Tibial nerve (tissue), 4 donors: ENCODE measurements at regions not wholly inside any gene's neighbourhood (a gene's known extent, or its start where the extent isn't known, plus 50 kb on each side); places are given as distances from the start of the nearest gene placed in this dataset.
"Not testable (repeated sequence)": the region's sequence is repeated elsewhere in the genome, so short reads cannot be mapped to it uniquely, and the experiment has no call there.

Experiments used
- DNase-seq, 2 donors: peaks; one replicate each; pipeline ENCODE4 v3.0.0-alpha.2; 2019; ENCODE audit warnings: low spot score in 2 of 2
- H3K27ac ChIP-seq, 4 donors: fragments of 200-600 bp; sonication (generic) in 3 of 4; one replicate each; pipeline ENCODE4 v1.5.1; 2017 to 2019; ENCODE audit warnings: mild to moderate bottlenecking in 1 of 4
- H3K27me3 ChIP-seq, 2 donors: fragments of 200-600 bp; sonication (generic) in 1 of 2; one replicate each; pipeline versions ENCODE4 v1.5.1 to v1.6.0; 2017 to 2019
- H3K36me3 ChIP-seq, 3 donors: fragments of 200-600 bp; sonication (generic); one replicate each; pipeline ENCODE4 v1.5.1; 2018 to 2019
- H3K4me1 ChIP-seq, 4 donors: fragments of 200-600 bp; sonication (generic) in 3 of 4; one replicate each; pipeline ENCODE4 v1.5.1; 2017 to 2019
- H3K4me3 ChIP-seq, 4 donors: fragments of 200-600 bp; sonication (generic) in 3 of 4; one replicate each; pipeline ENCODE4 v1.5.1; 2017 to 2019; ENCODE audit warnings: mild to moderate bottlenecking in 1 of 4, moderate library complexity in 1 of 4
- H3K9me3 ChIP-seq, 4 donors: fragments of 200-600 bp; sonication (generic) in 3 of 4; one replicate each; pipeline ENCODE4 v1.5.1; 2017 to 2019
- EP300 ChIP-seq, 2 donors: sonication (generic); formaldehyde crosslinking; IDR thresholded peaks; one replicate each; pipeline ENCODE4 v1.6.1; 2017; ENCODE audit warnings: antibody characterized with exemption in 2 of 2, mild to moderate bottlenecking in 1 of 2
- POLR2A ChIP-seq, 2 donors: fragments of 450-650 bp; IDR thresholded peaks; one replicate each; pipeline ENCODE4 v1.6.1; 2017; ENCODE audit warnings: antibody characterized with exemption in 2 of 2, mild to moderate bottlenecking in 2 of 2, moderate library complexity in 2 of 2
- WGBS, 2 donors: methylation state at CpG; one replicate each; pipeline ENCODE4 v1.1.5; 2018; 5-methylcytosine and 5-hydroxymethylcytosine counted together
- TF ChIP-seq, protein P1 (sequence below), 5 experiments: fragments of 200-600 bp in 3 of 5; fragments of 450-650 bp in 2 of 5; sonication (generic) in 3 of 5; IDR thresholded peaks; one replicate each; pipeline ENCODE4 v1.5.1; 2016 to 2019; ENCODE audit warnings: antibody characterized with exemption in 5 of 5, mild to moderate bottlenecking in 3 of 5, moderate library complexity in 2 of 5

DNA sequence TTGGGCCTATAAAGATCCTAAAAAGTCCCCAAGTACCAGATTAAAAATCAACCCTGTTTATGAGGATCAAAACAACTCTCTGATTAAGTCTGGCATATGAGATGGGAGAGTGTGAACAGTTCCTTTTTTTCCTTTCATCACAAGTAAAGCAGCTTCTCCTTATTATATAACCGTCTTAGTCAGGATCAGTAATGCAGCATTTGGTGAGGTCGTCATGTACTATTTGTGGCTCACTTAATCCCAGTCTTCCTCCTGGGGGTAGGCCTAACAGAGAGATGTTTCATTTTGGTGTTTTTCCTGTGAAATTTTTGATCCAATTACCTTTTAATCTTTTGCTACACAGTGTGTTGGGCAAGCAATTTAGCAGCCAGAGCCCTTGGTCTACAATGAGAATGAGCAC lies 333.1 kb upstream of the KCNMB2 start:
- no peak for DNase-seq
- Histone ChIP-seq H3K27me3 (no peaks in the 10 kb centered on the region), H3K9me3 (no peaks in the 10 kb centered on the region), H3K27ac (peak overlapping the region in 1 of 4 donors; percentile 1), H3K4me3 (no peak overlapping the region), H3K36me3 (no peaks in the 10 kb centered on the region), H3K4me1 (peaks cover 0 to 23% (median 4%) of the 10 kb centered on the region in 4 donors)
- WGBS, 2 donors: 23 to 33% methylated on average over 2 of the region's 2 CpGs
- TF ChIP-seq EP300 (IDR thresholded peaks at IDR 0.05) (no peak), POLR2A (IDR thresholded peaks at IDR 0.05) (no peak)
- TF ChIP-seq, protein P1, sequence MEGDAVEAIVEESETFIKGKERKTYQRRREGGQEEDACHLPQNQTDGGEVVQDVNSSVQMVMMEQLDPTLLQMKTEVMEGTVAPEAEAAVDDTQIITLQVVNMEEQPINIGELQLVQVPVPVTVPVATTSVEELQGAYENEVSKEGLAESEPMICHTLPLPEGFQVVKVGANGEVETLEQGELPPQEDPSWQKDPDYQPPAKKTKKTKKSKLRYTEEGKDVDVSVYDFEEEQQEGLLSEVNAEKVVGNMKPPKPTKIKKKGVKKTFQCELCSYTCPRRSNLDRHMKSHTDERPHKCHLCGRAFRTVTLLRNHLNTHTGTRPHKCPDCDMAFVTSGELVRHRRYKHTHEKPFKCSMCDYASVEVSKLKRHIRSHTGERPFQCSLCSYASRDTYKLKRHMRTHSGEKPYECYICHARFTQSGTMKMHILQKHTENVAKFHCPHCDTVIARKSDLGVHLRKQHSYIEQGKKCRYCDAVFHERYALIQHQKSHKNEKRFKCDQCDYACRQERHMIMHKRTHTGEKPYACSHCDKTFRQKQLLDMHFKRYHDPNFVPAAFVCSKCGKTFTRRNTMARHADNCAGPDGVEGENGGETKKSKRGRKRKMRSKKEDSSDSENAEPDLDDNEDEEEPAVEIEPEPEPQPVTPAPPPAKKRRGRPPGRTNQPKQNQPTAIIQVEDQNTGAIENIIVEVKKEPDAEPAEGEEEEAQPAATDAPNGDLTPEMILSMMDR (IDR thresholded peaks at IDR 0.05): no peak

DNA sequence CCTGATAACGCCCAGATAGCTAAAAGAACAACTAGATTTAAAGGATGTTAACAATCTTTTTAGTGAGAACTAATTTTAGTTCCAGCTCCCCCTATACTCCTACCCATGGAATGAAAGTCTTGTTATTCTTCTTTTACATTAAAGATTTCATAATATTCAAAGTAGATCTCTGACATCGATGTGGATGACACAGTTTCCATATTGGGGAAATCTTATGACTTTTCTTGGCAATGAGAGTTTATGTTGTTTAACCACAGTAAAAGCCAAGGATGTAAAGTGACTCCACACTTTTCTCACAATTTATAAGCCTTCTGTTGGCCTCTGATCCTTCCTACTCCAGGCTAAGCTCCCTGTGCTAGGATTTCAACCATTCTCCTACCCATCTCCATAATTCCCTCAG lies 332.6 kb upstream of the KCNMB2 start:
- no peaks in the 10 kb centered on the region for H3K36me3 ChIP-seq
- no peaks in the 10 kb centered on the region for H3K27me3 ChIP-seq
- WGBS, 2 donors: 72 to 77% methylated on average over 2 of the region's 2 CpGs
- peak overlapping the region in 1 of 4 donors; percentile 1 for H3K27ac ChIP-seq
- no peak overlapping the region for H3K4me3 ChIP-seq
- peaks cover 0 to 23% (median 4%) of the 10 kb centered on the region in 4 donors for H3K4me1 ChIP-seq
- TF ChIP-seq EP300 (IDR thresholded peaks at IDR 0.05) (no peak), POLR2A (IDR thresholded peaks at IDR 0.05) (no peak)
- TF ChIP-seq, protein P1 (IDR thresholded peaks at IDR 0.05): no peak
- DNase-seq: no peak
- H3K9me3 ChIP-seq: no peaks in the 10 kb centered on the region

DNA sequence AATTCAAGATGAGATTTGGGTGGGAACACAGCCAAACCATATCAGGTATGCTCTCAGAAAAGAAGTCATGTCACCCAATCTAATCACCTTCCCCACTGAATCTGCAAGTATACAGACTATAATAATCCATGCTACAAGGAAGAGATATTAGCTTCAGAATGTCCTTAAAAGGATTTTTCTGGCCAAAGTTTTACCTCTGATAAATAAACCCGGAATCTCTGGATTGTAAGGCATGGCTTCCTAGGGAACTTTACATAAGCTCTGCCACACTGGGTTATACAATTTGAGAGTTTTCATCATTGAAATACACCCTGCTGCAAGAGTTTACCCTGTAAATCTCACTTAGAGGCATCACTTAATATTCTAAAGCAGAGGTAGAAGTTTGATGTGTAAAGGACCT lies 330.5 kb upstream of the KCNMB2 start:
- Histone ChIP-seq H3K4me3 (no peak overlapping the region), H3K4me1 (peaks cover 0 to 23% (median 4%) of the 10 kb centered on the region in 4 donors), H3K27me3 (no peaks in the 10 kb centered on the region), H3K36me3 (no peaks in the 10 kb centered on the region), H3K27ac (no peak overlapping the region), H3K9me3 (no peaks in the 10 kb centered on the region)
- DNase-seq: no peak
- TF ChIP-seq, protein P1 (IDR thresholded peaks at IDR 0.05): no peak
- no peak for TF ChIP-seq EP300 (IDR thresholded peaks at IDR 0.05)
- no peak for TF ChIP-seq POLR2A (IDR thresholded peaks at IDR 0.05)
- WGBS, 2 donors: 69 to 83% methylated on average over 1 of the region's 1 CpG

DNA sequence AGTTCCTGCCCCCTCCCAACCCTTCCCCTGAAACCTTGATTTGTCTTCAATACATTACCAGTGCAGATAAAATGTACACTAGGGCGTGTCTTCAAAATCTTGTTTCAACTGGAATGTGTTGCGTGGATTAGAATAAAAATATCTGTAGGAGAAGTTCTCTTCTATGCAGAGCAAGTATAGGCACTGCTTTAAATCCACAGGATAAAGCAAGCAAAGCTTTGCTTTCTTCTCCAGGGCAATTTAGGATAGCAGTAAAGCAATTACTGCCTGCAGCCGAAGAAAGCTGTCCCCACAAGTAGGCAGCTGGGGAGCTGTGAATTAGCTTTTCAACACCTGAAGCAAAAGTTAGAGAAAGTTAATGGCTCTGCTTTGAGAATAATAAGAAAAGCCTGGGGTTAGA lies 329.7 kb upstream of the KCNMB2 start:
- H3K36me3 ChIP-seq: no peaks in the 10 kb centered on the region
- H3K27ac ChIP-seq: no peak overlapping the region
- no peak for DNase-seq
- no peaks in the 10 kb centered on the region for H3K27me3 ChIP-seq
- TF ChIP-seq, protein P1 (IDR thresholded peaks at IDR 0.05): no peak
- TF ChIP-seq POLR2A (IDR thresholded peaks at IDR 0.05) (no peak), EP300 (IDR thresholded peaks at IDR 0.05) (no peak)
- H3K4me3 ChIP-seq: no peak overlapping the region
- H3K4me1 ChIP-seq: peaks cover 0 to 20% (median 4%) of the 10 kb centered on the region in 4 donors
- H3K9me3 ChIP-seq: no peaks in the 10 kb centered on the region
- WGBS, 2 donors: 86 to 88% methylated on average over 3 of the region's 3 CpGs

DNA sequence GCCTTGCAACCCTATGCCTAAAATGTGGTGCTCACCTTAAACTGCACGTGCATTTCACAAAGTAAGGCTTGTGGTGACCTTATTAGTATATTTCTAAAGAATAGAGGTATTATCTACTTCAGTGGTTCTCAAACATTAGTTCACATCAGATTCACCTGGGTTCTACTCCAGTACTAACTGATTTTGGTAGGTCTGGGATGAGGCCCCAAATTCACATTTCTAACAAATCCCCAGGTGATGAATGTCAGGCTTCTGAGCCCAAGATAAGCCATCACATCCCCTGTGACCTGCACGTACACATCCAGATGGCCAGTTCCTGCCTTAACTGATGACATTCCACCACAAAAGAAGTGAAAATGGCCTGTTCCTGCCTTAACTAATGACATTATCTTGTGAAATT lies 329.1 kb upstream of the KCNMB2 start:
- H3K9me3 ChIP-seq, DNase-seq, H3K27me3 ChIP-seq, H3K4me3 ChIP-seq, H3K36me3 ChIP-seq, H3K27ac ChIP-seq: not testable (repeated sequence)
- 72 to 94% methylated on average over 2 of the region's 2 CpGs for WGBS, 2 donors
- H3K4me1 ChIP-seq: peaks cover 0 to 14% (median 3%) of the 10 kb centered on the region in 4 donors

DNA sequence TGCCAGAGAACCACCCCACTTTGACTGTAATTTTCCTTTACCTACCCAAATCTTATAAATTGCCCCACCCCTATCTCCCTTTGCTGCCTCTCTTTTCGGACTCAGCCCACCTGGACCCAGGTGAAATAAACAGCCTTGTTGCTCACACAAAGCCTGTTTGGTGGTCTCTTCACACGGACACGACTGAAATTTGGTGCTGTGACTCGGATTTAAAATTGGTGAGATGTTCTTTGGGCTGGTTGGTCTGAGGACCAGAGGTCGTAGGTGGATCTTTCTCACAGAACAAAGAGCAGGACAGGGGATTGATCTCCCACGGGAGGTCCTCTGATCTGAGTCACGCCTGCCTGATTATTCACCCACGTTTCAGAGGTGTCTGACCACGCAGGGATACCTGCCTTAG lies 328.6 kb upstream of the KCNMB2 start:
- DNase-seq, H3K9me3 ChIP-seq, H3K27me3 ChIP-seq, H3K27ac ChIP-seq, H3K4me3 ChIP-seq, H3K36me3 ChIP-seq: not testable (repeated sequence)
- 81 to 84% methylated on average over 9 of the region's 9 CpGs for WGBS, 2 donors
- peaks cover 0 to 11% (median under 1%) of the 10 kb centered on the region in 4 donors for H3K4me1 ChIP-seq

DNA sequence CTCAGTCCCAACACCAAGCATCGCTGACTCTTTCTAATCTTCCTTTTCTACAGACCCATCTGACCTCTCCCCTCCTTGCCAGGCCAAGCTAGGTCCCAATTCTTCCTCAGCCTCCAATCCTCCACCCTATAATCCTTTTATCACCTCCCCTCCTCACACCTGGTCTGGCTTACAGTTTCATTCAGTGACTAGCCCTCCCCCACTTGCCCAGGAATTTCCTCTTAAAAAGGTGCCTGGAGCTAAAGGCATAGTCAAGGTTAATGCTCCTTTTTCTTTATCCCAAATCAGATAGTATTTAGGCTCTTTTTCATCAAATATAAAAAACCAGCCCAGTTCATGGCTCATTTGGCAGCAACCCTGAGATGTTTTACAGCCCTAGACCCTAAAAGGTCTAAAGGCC lies 327.1 kb upstream of the KCNMB2 start:
- H3K4me1 ChIP-seq: not testable (repeated sequence)

DNA sequence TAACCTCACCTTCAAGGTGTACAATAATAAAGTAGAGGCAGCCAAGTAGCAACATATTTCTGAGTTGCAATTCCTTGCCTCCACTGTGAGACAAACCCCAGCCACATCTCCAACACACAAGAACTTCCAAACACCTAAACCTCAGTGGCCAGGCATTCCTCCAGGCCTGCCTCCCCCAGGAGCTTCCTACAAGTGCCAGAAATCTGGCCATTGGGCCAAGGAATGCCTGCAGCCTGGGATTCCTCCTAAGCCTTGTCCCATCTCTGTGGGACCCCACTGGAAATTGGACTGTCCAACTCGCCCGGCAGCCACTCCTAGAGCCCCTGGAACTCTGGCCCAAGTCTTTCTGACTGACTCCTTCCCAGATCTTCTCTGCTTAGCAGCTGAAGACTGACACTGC lies 326.6 kb upstream of the KCNMB2 start:
- WGBS, 2 donors: 93 to 100% methylated on average over 2 of the region's 2 CpGs
- H3K27ac ChIP-seq, H3K9me3 ChIP-seq, H3K36me3 ChIP-seq, H3K27me3 ChIP-seq, H3K4me3 ChIP-seq, DNase-seq, H3K4me1 ChIP-seq: not testable (repeated sequence)

More for the DNA sequence above, 327.1 kb upstream of the KCNMB2 start:
- not testable (repeated sequence) for H3K27me3 ChIP-seq, H3K36me3 ChIP-seq, H3K27ac ChIP-seq, H3K9me3 ChIP-seq, DNase-seq, H3K4me3 ChIP-seq
- WGBS, 2 donors: 96 to 100% methylated on average over 1 of the region's 1 CpG

DNA sequence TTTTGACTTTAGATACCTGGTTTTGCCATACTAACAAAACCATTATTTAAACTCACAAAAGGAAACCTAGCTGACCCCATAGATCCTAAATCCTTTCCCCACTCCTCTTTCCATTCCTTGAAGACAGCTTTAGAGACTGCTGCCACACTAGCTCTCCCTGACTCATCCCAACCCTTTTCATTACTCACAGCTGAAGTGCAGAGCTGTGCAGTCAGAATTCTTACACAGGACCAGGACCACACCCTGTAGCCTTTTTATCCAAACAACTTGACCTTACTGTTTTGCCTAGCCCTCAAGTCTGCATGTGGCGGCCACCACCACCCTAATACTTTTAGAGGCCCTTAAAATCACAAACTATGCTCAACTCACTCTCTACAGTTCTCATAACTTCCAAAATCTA lies 325.1 kb upstream of the KCNMB2 start:
- not testable (repeated sequence) for DNase-seq, H3K4me3 ChIP-seq, H3K27ac ChIP-seq, H3K4me1 ChIP-seq, H3K36me3 ChIP-seq, H3K27me3 ChIP-seq, H3K9me3 ChIP-seq
- WGBS, 2 donors: 82 to 94% methylated on average over 1 of the region's 1 CpG
